Right atrium auricular region (tissue), 2 donors: ENCODE measurements at regions not wholly inside any gene's neighbourhood (a gene's known extent, or its start where the extent isn't known, plus 50 kb on each side); places are given as distances from the start of the nearest gene placed in this dataset.

Source experiments
- DNase-seq: peaks from one replicate; pipeline ENCODE4 v3.0.0-alpha.2; 2019; ENCODE audit warnings: low spot score
- H3K27ac ChIP-seq, 2 donors: fragments of 200-600 bp; sonication (generic); 1 replicate in 1 of 2; 2 replicates in 1 of 2; pipeline ENCODE4 v1.5.1; 2016 to 2019
- H3K27me3 ChIP-seq, 2 donors: fragments of 200-600 bp; sonication (generic); one replicate each; pipeline versions ENCODE4 v1.5.1 to v1.6.0; 2017 to 2019
- H3K36me3 ChIP-seq: fragments of 200-600 bp; sonication (generic); one replicate; pipeline ENCODE4 v1.5.1; 2016
- H3K4me1 ChIP-seq, 2 donors: fragments of 200-600 bp; sonication (generic); one replicate each; pipeline versions ENCODE4 v1.5.1 to v1.6.0; 2017 to 2019
- H3K4me3 ChIP-seq, 2 donors: fragments of 200-600 bp; sonication (generic); 1 replicate in 1 of 2; 2 replicates in 1 of 2; pipeline ENCODE4 v1.5.1; 2017 to 2019; ENCODE audit warnings: mild to moderate bottlenecking in 1 of 2, moderate library complexity in 1 of 2
- H3K9me3 ChIP-seq, 2 donors: fragments of 200-600 bp; sonication (generic); one replicate each; pipeline ENCODE4 v1.5.1; 2019
- CTCF ChIP-seq, 2 donors: fragments of 200-600 bp; sonication (generic); IDR thresholded peaks; one replicate each; pipeline ENCODE4 v1.5.1; 2019; ENCODE audit warnings: antibody characterized with exemption in 2 of 2

DNA sequence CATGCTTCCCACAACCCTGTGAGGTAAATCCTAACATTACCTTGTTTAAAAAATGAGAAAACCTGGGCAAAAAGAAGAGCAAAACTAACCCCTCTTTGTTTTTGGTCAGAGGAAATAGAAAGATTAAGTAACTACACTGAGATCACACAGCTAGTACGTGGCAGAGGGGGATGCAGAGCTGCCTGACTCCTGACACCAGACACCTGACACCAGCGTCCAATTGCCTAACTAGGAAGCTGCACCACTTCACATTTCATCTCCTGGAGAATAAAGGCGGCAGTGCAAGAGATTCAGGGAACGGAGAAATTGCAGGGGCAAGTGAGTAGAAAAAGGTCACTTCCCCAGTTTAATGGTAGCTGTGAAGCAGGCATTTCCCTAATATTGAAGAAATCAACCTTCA lies 229.3 kb upstream of the PTBP2 start:
- H3K27ac ChIP-seq: no peak overlapping the region
- TF ChIP-seq CTCF (IDR thresholded peaks at IDR 0.05): no peak
- no peak for DNase-seq

GRCh38 chr1:96498744-96499340 lies 222.7 kb upstream of the PTBP2 start:
- no peak for DNase-seq
- Histone ChIP-seq H3K27me3 (no peaks in the 10 kb centered on the region), H3K4me3 (no peak overlapping the region), H3K4me1 (no peaks in the 10 kb centered on the region), H3K9me3 (no peaks in the 10 kb centered on the region), H3K27ac (no peak overlapping the region), H3K36me3 (no peaks in the 10 kb centered on the region)
- no peak for TF ChIP-seq CTCF (IDR thresholded peaks at IDR 0.05)

More for the DNA sequence above, 229.3 kb upstream of the PTBP2 start:
- Histone ChIP-seq H3K27me3 (no peaks in the 10 kb centered on the region), H3K4me3 (no peak overlapping the region), H3K4me1 (no peaks in the 10 kb centered on the region), H3K9me3 (no peaks in the 10 kb centered on the region), H3K36me3 (no peaks in the 10 kb centered on the region)

- Histone ChIP-seq H3K9me3 (no peaks in the 10 kb centered on the region), H3K27me3 (no peaks in the 10 kb centered on the region), H3K36me3 (no peaks in the 10 kb centered on the region), H3K4me3 (no peak overlapping the region), H3K4me1 (no peaks in the 10 kb centered on the region), H3K27ac (no peak overlapping the region)
- DNase-seq: no peak
- no peak for TF ChIP-seq CTCF (IDR thresholded peaks at IDR 0.05)
Measured at GRCh38 chr1:96508233-96508632, 213.4 kb upstream of the PTBP2 start.

GRCh38 chr1:96509339-96509738 lies 212.2 kb upstream of the PTBP2 start:
- Histone ChIP-seq H3K27me3 (no peaks in the 10 kb centered on the region), H3K4me3 (no peak overlapping the region), H3K9me3 (no peaks in the 10 kb centered on the region), H3K4me1 (no peaks in the 10 kb centered on the region), H3K36me3 (no peaks in the 10 kb centered on the region), H3K27ac (no peak overlapping the region)
- no peak for DNase-seq
- no peak for TF ChIP-seq CTCF (IDR thresholded peaks at IDR 0.05)

- TF ChIP-seq CTCF (IDR thresholded peaks at IDR 0.05): no peak
- Histone ChIP-seq H3K27ac (no peak overlapping the region), H3K4me3 (no peak overlapping the region)
Measured at GRCh38 chr1:96509951-96510350, 211.6 kb upstream of the PTBP2 start.

DNA sequence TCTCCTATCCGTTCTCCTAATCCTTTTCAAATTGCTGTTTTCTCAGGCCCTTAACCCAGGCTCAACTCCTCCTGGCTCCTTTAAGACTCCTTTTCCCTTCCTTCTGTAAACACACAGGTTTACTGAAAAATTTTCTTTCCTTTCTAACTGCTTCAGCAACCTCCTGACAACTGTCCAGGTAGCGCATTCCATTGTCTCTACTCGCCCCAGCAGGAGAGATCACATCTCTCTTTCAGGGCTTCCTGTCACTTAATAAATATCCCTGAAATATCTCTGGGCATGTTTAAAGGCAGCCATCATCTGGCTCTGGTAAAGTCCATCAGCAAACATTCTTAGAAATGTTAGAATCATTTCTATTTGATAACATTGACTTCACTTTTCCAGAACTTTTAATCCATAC lies 211.2 kb upstream of the PTBP2 start:
- Histone ChIP-seq H3K36me3 (no peaks in the 10 kb centered on the region), H3K27ac (no peak overlapping the region), H3K4me1 (no peaks in the 10 kb centered on the region), H3K4me3 (no peak overlapping the region), H3K27me3 (no peaks in the 10 kb centered on the region), H3K9me3 (no peaks in the 10 kb centered on the region)
- no peak for TF ChIP-seq CTCF (IDR thresholded peaks at IDR 0.05)
- DNase-seq: no peak

More at GRCh38 chr1:96509951-96510350, 211.6 kb upstream of the PTBP2 start:
- no peaks in the 10 kb centered on the region for H3K9me3 ChIP-seq
- no peaks in the 10 kb centered on the region for H3K27me3 ChIP-seq
- no peaks in the 10 kb centered on the region for H3K4me1 ChIP-seq
- DNase-seq: no peak
- no peaks in the 10 kb centered on the region for H3K36me3 ChIP-seq
